NCI-H2107 treated with DMSO at 0.1 percent for 48 hours (cell line): ENCODE measurements at regions not wholly inside any gene's neighbourhood (a gene's known extent, or its start where the extent isn't known, plus 50 kb on each side); places are given as distances from the start of the nearest gene placed in this dataset.

Source experiments
- DNase-seq: peaks from one replicate; lab custom pipeline; 2025; ENCODE audit not compliant: unreplicated experiment; lab: John Stamatoyannopoulos, UW

DNA sequence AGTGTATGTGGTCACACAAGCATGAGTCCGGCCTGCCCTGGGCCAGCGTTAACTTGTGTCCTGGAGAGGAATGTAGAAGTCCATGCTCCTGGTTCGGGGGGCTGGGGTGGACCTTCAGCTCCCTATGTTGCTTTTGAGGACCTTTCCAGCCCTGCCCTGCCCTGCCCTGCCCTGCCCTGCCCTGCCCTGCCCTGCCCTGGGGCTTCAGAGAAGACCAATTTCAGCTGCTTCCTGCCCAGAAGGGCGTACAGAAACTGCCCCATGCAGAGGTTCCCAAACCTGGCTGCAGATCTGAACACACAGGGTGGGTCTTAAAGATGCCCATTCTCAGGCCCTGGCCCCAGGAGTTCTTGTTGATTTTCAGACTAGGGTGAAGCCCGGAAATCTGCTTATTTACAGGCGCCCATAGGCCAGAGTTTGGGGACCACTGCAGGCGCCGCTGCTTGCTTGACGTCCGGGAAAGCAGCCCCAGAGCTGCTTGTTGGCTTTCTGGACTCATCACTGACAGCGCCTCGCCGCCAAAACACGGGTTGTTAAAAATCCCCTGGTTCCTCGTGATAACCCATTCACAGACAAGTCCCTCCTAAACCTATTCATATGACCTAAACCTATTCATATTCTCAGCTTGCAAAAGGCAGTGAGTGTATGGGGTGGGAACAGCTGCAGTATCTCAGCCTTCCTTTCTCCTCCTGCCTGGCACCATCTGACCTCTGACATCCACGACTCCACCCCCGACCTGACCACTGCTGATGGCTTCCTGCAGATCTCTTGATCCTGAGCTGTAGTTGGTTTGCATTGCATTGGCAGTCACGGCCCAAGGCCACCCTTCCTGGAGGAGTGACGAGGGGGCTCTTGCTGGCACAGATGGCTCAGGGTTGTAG, 198.3 kb downstream of the GLI2 start:
- DNase-seq, result no peak

- DNase-seq, result no peak
Measured at GRCh38 chr2:120934574-120935338, 199.1 kb downstream of the GLI2 start.

GRCh38 chr2:120935339-120936313, 200.0 kb downstream of the GLI2 start:
- DNase-seq, result no peak

GRCh38 chr2:120936476-120937334, 201.0 kb downstream of the GLI2 start:
- no peak for DNase-seq

DNA sequence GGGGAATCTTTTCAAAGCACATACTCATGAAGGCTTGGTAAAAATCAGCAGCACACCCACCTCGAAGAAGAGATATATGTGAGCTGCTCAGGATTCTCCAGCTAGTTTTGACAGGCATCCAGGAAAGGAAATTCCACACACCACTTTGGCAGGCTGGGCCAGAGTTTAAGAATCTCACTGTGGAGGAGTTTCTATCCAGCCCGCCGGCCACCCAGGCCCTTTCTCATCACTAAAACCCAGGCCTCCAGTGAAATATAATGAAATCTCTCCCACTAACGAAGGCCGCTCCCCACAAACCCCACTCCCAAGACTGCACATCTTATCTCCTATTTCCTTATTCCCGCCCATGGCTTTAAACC, 202.0 kb downstream of the GLI2 start:
- no peak for DNase-seq

DNA sequence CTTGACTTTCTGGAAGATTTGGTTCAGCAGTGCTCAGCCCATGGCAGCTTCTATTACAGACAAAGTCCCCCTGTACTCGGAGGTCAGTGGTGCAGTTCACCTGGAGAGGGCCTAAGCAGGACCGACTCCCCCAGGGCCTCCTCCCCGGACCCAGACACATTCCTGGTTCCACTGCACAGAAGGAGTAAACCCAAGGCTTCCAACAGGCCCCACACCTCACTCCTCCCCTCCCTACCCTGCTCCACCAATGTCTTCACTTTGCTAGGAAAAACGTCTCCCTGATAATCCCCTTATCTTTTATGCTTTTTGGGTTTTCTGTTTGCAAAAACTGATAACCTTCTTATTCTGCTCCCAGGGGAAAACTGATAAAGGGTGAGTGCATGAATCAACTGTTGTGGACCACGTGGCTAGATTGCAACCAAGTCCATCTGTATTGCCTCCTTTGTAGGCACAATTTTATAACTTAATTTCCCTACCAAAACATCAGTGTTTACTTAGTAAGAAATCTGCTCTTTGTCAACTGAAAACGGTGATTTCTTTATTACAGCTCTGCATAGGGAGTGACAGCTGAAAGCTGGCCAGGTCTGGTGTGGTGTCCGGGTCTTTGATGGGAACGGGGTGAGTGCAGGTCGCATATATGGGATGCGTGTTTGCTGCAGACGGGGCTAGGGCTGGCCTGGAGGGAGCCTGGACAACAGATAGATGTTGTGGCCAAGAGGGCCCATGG, 202.5 kb downstream of the GLI2 start:
- DNase-seq, result no peak

DNA sequence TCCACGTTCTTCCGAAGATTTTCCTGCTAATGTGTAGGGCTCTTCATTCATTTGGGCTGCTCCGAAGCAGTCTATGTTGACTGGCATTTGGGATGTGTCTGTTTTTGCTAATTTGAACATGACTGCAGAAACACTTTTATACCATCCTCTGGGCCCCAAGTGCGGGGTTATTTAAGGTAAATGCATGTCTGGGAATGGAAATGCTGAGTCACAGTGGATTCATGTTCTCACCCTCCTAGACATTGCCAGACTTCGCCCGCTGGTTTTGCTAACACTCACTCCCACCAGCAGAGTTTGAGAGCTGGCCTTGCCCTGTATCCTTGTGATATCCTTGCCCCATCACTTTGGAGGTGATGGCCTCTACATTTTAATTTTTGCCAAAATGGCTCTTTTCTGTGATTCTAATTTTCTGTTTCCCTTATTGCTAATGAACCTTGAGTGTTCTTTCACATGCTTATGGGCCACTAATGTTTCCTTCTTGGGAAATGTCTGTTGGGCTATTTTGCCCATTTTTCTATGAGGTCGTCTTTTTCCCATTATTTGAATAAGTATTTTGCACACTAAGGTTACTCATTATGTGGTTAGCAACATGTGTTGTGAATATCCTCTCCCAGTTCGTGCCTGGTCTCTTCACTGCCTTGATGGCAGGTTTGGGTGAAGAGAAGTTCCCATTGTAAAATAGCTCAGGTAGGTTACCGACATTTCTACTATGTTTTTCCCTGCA, 204.1 kb downstream of the GLI2 start:
- no peak for DNase-seq

GRCh38 chr2:120940319-120940696, 204.6 kb downstream of the GLI2 start:
- DNase-seq, result no peak

DNA sequence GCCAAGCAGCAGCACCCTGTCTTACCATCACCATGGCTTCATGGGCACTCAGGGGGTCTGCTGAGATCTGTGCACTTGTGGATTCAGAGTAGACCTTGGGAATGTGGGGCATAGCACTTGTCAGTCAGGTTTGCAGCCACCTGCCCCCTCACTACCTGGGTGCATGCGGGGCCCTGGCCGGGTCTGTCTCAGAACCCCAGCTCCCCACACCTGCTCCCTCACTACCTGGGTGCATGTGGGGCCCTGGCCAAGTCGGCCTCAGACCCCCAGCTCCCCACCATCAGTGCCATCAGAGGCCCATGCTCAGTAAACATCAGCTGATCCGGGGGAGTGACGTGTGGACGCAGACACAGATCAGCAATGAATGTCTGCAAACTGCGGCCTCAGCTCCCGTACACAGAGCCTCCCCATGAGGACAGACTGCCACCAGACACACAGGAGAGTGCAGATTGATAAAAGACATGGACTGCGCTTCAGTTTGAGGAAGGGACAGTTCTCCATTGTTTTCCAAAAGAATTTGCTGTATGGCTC, 205.1 kb downstream of the GLI2 start:
- no peak for DNase-seq

DNA sequence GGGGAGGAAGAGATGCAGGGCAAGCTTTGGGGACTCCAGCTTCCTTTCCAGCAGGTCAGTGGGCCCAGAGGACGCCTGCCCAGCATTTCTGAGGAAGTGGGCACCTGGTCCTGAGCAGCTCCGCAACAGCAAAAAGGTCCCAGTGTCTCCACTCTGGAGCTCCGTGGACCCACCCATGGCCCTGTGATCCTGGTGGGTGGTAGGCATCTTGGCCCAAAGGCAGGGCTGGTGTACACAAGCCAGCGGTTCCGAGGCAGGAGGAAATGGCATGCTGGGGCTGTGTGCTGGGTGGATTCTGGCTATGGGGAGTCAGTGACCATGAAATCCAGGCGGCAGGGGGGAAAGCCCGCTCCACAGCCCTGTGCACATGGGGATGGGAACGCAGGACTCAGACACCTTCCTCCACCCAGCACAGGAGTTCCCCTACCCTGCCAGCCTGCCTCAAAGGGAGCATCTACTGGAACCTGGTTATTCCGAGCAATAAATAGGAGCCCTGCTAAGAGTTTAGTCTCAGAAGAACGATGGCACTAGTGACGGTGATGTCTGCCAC, 206.0 kb downstream of the GLI2 start:
- DNase-seq, result no peak

GRCh38 chr2:120942658-120943057, 207.0 kb downstream of the GLI2 start:
- no peak for DNase-seq

- no peak for DNase-seq
Measured at GRCh38 chr2:120943403-120944034, 207.9 kb downstream of the GLI2 start.

DNA sequence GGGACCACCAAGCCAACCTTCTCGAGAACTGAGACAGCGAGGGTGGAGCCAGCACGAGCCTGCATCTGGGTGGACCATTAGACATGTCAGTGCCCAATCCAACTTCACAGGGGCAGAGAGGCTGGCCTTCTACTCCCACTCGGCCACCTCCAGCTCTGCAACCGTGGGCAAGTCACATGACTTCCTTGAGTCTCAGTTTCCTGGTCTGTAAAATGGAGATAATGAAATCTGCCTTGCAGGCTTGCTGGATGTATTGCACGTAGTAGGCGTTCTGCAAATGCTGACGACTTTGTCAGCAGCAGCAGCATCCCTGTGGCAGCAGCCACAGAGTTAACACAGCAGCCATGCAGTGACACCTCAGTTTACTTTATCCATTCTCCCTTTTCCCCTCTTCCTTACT, 208.9 kb downstream of the GLI2 start:
- DNase-seq, result no peak

DNA sequence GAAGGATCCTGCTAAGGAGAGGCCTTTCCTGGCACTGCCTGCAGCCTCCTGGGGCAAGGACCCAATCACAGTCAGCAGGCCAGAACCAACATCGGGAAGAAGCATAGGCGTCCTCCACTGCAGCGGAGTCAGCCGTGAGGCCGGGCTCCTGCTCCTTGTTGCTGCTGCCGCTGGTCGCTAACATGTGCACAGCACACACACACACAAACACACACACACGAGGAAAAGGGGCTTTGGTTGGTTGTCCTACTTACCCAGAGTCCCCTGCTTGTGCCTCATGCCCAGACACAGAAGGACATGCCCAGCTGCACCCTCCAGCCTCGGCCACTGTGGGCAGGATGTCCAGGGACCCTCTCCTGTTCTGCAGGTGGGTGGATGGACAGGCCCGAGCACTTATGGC, 209.4 kb downstream of the GLI2 start:
- no peak for DNase-seq

DNA sequence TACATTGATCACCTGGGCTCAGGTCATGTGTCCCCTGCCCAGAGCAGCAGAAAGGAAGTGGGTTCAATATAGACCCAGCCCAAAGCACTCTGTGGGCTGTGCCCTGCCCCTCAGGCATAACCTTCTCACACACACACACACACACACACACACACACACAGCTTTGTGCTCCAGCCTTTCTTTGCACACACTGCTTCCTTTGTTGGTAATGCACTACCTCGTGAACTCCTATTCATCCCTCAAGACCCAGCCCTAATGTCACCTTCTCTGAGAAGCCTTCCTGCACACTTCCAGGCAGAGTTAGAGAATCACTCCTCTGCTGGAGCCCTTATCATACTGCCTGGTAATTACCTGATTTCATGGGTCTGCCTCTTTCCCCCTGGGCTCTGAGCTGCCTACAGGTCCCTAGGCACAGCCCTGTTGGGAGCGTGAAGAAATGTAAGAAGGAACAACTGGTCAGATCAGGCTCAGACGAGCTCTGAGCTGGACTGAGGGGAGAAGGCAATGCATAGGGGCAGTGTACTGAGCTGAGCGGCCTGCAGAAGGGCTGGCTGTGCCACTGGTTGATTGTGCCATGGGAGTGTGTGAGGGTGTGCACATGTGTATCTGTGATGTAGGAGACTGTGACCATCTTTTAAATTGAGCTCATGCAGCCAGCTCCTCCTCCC, 210.3 kb downstream of the GLI2 start:
- DNase-seq, result no peak

GRCh38 chr2:120947327-120947726, 211.7 kb downstream of the GLI2 start:
- DNase-seq, result no peak

DNA sequence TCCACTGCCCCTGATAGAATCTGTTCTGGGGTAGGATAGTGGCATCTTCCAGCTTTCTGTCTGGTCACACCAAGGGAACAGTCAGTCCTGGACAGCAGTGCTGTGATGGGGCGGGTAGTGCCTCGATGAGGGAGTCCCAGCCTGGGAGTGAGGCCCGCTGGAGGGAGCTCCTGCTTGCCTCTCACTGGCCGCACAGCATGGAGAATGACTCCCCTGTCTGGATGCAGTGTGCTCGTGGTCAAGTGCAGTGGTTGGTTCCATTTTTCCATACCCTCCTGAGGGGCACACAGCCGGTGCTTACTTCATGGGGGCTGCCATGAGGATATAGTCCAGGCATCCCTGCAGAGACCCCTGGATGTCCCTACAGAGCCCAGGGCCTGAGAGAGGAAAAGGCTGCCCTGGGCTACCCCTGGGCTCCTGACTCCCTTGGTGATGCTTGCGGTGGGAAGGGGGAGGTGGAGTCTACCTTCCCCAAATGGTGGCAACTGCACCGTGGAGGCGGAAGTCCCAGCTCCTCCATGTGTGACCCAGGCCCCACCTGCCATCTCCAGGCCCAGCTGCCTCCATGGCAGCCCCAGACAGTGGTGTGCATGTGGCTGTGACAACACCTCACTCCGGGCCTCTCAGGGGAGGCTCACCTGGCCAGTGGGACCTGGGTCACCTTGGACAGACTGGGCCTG, 212.5 kb downstream of the GLI2 start:
- DNase-seq, result no peak
